Natural killer cell (primary cell): ENCODE measurements at regions not wholly inside any gene's neighbourhood (a gene's known extent, or its start where the extent isn't known, plus 50 kb on each side); places are given as distances from the start of the nearest gene placed in this dataset.

Source experiments
- ATAC-seq, 3 donors: fragments of 150-1000 bp in 2 of 3; fragments of 200-7000 bp in 1 of 3; cut with Tn5 transposase; 1 replicate in 1 of 3; 2 replicates in 2 of 3; pipeline ENCODE4 v1.10.0; 2021; ENCODE audit warnings: mild to moderate bottlenecking in 2 of 3, moderate library complexity in 2 of 3
- DNase-seq, 2 donors: peaks; one replicate each; pipeline versions ENCODE4 v3.0.0 to v3.0.0-alpha.2; 2013 to 2021; ENCODE audit warnings: mixed read lengths in 1 of 2
- H3K27ac ChIP-seq: one replicate; pipeline ENCODE4 v1.5.1; 2013; ENCODE audit warnings: mild to moderate bottlenecking, low read length
- H3K27me3 ChIP-seq: one replicate; pipeline ENCODE4 v1.6.1; 2013; ENCODE audit warnings: low read length; ENCODE audit not compliant: control insufficient read depth, insufficient read depth
- H3K36me3 ChIP-seq: one replicate; pipeline ENCODE4 v1.6.1; 2013; ENCODE audit warnings: low read length; ENCODE audit not compliant: control insufficient read depth, insufficient read depth
- H3K4me1 ChIP-seq: one replicate; pipeline ENCODE4 v1.6.1; 2013; ENCODE audit warnings: low read length; ENCODE audit not compliant: control insufficient read depth, insufficient read depth
- H3K4me3 ChIP-seq: one replicate; pipeline ENCODE4 v1.5.1; 2013; ENCODE audit warnings: low read length
- H3K9me3 ChIP-seq: one replicate; pipeline ENCODE4 v1.6.1; 2013; ENCODE audit warnings: low read length; ENCODE audit not compliant: control insufficient read depth, insufficient read depth
- H3K27ac Mint-ChIP-seq, 2 donors: one replicate each; pipeline ENCODE4 v1.8.0; 2022; ENCODE audit warnings: mild to moderate bottlenecking in 2 of 2, mixed read lengths in 2 of 2, moderate library complexity in 1 of 2
- H3K27me3 Mint-ChIP-seq, 2 donors: one replicate each; pipeline ENCODE4 v1.8.0; 2022; ENCODE audit warnings: low read depth in 2 of 2, mixed read lengths in 2 of 2
- H3K36me3 Mint-ChIP-seq: one replicate; pipeline ENCODE4 v1.8.0; 2022; ENCODE audit warnings: mixed read lengths
- H3K4me1 Mint-ChIP-seq, 2 donors: one replicate each; pipeline ENCODE4 v1.8.0; 2022; ENCODE audit warnings: mixed read lengths in 2 of 2
- H3K4me3 Mint-ChIP-seq: one replicate; pipeline ENCODE4 v1.8.0; 2022; ENCODE audit warnings: mild to moderate bottlenecking, moderate library complexity, mixed read lengths
- H3K9me3 Mint-ChIP-seq, 2 donors: one replicate each; pipeline ENCODE4 v1.8.0; 2022; ENCODE audit warnings: mixed read lengths in 2 of 2
- WGBS: methylation state at CpG from one replicate; pipeline ENCODE4 v1.1.7; 2013; ENCODE audit warnings: missing lambda C conversion rate; ENCODE audit not compliant: insufficient coverage; 5-methylcytosine and 5-hydroxymethylcytosine counted together
- intact Hi-C: fragments of 100-400 bp; cut with micrococcal nuclease; formaldehyde crosslinking; loops from one replicate; pipeline ENCODE4 v1.14.2; 2022
- TF ChIP-seq, protein P1 (sequence below): fragments of 200-600 bp; IDR thresholded peaks from one replicate; pipeline ENCODE4 v1.8.0; 2022; ENCODE audit warnings: antibody characterized with exemption

DNA sequence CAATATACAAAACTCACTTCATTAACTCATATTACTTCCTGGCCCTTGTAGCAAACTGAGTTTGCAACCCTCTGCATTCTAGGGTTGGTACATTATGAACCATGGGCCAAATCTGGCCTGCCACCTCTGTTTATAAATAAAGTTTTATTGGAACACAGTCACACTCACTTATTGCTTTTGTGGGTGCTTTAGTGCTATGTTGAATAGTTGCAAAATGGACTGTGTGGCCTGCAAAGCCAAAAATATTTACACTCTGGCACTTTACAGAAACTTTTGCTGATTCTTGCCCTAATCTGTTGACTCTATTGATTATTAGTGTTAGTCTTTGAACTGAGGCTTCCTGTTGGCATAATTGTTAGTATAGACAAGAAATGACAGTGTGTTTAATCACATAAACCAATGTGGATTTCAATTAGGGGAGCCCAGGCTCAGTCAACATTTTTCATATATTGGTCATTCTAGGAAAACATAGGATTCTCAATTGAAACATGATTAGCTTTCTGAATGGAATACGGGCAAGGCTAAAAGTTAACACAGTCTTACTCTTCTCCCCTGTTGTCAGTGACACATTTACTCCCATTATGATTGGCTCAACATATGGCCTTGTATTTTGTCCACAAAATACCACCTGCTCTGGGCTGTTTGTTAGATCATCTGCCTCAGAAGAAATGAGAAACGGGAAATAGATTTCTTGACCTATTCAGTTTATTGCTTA lies 241.9 kb upstream of the ZFP64 start:
- Histone ChIP-seq H3K4me1 (no peaks in the 10 kb centered on the region), H3K4me3 (no peak overlapping the region), H3K36me3 (no peaks in the 10 kb centered on the region), H3K27me3 (no peaks in the 10 kb centered on the region), H3K9me3 (no peaks in the 10 kb centered on the region), H3K27ac (no peak overlapping the region)
- peaks cover 0 to 2% of the 10 kb centered on the region in 2 donors for H3K9me3 Mint-ChIP-seq
- ATAC-seq, result no peak
- no peak overlapping the region for H3K27ac Mint-ChIP-seq
- no peaks in the 10 kb centered on the region for H3K36me3 Mint-ChIP-seq
- 100% methylated on average over 2 of the region's 2 CpGs for WGBS
- no peaks in the 10 kb centered on the region for H3K4me1 Mint-ChIP-seq
- TF ChIP-seq, protein P1, sequence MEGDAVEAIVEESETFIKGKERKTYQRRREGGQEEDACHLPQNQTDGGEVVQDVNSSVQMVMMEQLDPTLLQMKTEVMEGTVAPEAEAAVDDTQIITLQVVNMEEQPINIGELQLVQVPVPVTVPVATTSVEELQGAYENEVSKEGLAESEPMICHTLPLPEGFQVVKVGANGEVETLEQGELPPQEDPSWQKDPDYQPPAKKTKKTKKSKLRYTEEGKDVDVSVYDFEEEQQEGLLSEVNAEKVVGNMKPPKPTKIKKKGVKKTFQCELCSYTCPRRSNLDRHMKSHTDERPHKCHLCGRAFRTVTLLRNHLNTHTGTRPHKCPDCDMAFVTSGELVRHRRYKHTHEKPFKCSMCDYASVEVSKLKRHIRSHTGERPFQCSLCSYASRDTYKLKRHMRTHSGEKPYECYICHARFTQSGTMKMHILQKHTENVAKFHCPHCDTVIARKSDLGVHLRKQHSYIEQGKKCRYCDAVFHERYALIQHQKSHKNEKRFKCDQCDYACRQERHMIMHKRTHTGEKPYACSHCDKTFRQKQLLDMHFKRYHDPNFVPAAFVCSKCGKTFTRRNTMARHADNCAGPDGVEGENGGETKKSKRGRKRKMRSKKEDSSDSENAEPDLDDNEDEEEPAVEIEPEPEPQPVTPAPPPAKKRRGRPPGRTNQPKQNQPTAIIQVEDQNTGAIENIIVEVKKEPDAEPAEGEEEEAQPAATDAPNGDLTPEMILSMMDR, result no peak
- no peak for DNase-seq
- no peaks in the 10 kb centered on the region for H3K27me3 Mint-ChIP-seq
- H3K4me3 Mint-ChIP-seq, result no peak overlapping the region
- intact Hi-C loops, result no loop called here

DNA sequence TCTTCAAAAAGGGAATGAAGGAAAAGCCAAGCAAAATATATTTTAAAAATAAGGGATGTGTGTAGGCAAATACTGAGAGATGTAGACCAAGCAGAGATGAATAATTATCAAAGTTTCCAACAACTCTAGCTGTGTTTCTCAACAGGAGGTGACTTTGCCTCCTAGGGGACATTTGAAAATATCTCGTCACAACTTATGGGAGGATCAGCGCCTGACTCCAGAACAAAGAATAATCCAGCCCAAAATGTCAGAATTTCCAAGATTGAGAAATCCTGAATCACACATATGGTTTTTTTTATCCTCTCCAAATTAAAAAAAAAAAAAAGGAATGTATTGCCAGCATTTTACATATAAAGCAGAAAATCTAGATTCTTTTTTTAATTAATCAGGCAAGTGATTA lies 241.2 kb upstream of the ZFP64 start:
- Mint-ChIP-seq H3K27me3 (no peaks in the 10 kb centered on the region), H3K36me3 (no peaks in the 10 kb centered on the region), H3K27ac (no peak overlapping the region), H3K9me3 (peaks cover 0 to 2% of the 10 kb centered on the region in 2 donors), H3K4me3 (no peak overlapping the region), H3K4me1 (no peaks in the 10 kb centered on the region)
- DNase-seq (no peak), ATAC-seq (no peak)
- Histone ChIP-seq H3K9me3 (no peaks in the 10 kb centered on the region), H3K27me3 (no peaks in the 10 kb centered on the region), H3K4me3 (no peak overlapping the region), H3K36me3 (no peaks in the 10 kb centered on the region), H3K4me1 (no peaks in the 10 kb centered on the region), H3K27ac (no peak overlapping the region)
- WGBS, result 97% methylated on average over 2 of the region's 2 CpGs
- TF ChIP-seq, protein P1, result no peak
- intact Hi-C loops, result no loop called here

DNA sequence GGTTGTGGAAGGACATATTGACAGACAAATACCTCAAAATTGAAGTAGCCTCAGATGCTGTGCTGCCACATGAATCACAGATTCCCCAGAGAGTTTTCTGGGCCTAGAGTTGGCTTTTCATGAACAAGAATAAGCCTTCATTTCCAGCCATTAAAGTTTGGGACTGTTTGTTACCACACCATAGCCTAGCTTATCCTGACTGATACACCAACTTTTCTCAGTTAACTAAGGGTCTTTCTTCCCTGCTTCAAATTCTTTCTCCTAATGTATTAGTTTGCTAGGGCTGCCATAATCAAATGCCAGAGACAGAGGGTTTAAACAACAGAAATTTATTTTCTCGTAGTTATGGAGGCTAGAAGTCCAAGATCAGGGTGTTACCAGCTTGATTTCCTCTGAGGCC lies 237.4 kb upstream of the ZFP64 start:
- DNase-seq (no peak), ATAC-seq (no peak)
- no peaks in the 10 kb centered on the region for H3K36me3 ChIP-seq
- H3K27me3 ChIP-seq, result no peaks in the 10 kb centered on the region
- H3K36me3 Mint-ChIP-seq, result no peaks in the 10 kb centered on the region
- H3K9me3 Mint-ChIP-seq, result peaks cover 0 to 8% of the 10 kb centered on the region in 2 donors
- intact Hi-C loops, result no loop called here
- TF ChIP-seq, protein P1, result no peak
- peaks cover 0 to 10% of the 10 kb centered on the region in 2 donors for H3K4me1 Mint-ChIP-seq
- no peak overlapping the region for H3K27ac Mint-ChIP-seq
- no peaks in the 10 kb centered on the region for H3K4me1 ChIP-seq
- no peak overlapping the region for H3K27ac ChIP-seq
- H3K4me3 ChIP-seq, result no peak overlapping the region
- H3K9me3 ChIP-seq, result no peaks in the 10 kb centered on the region
- 92% methylated on average over 1 of the region's 1 CpG for WGBS
- H3K27me3 Mint-ChIP-seq, result no peaks in the 10 kb centered on the region
- no peak overlapping the region for H3K4me3 Mint-ChIP-seq

DNA sequence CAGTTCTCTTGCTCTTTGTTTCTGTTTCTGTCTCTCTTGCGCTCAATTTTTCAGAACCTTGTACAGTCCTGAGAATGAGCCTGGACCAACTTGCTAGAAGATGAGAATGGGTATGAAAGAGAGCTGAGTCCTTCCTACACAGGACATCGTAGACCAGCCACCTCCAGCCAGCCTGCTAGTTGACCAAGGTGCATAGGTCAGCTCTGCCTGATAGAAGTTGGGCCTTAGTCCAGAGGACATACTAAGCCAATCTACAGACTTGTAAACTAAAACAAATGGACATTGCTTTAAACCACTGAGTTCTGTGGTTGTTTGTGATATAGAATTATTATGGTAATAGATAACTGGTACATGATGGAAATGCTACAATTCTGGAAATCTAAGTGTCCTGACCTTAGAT lies 236.4 kb upstream of the ZFP64 start:
- 95% methylated on average over 2 of the region's 2 CpGs for WGBS
- TF ChIP-seq, protein P1, result no peak
- Histone ChIP-seq H3K36me3 (no peaks in the 10 kb centered on the region), H3K27me3 (no peaks in the 10 kb centered on the region), H3K4me3 (no peak overlapping the region), H3K4me1 (no peaks in the 10 kb centered on the region), H3K27ac (no peak overlapping the region), H3K9me3 (no peaks in the 10 kb centered on the region)
- ATAC-seq (no peak), DNase-seq (no peak)
- intact Hi-C loops, result no loop called here
- H3K4me3 Mint-ChIP-seq, result no peak overlapping the region
- no peaks in the 10 kb centered on the region for H3K27me3 Mint-ChIP-seq
- peaks cover 0 to 13% of the 10 kb centered on the region in 2 donors for H3K9me3 Mint-ChIP-seq
- H3K4me1 Mint-ChIP-seq, result peaks cover 0 to 16% of the 10 kb centered on the region in 2 donors
- H3K36me3 Mint-ChIP-seq, result no peaks in the 10 kb centered on the region
- H3K27ac Mint-ChIP-seq, result no peak overlapping the region
